Naive thymus-derived CD8-positive, alpha-beta T cell (primary cell): ENCODE measurements at regions not wholly inside any gene's neighbourhood (a gene's known extent, or its start where the extent isn't known, plus 50 kb on each side); places are given as distances from the start of the nearest gene placed in this dataset.
A peak's percentile ranks its signal among the peaks of the same experiment; 100 is the strongest.
"Not testable (repeated sequence)": the region's sequence is repeated elsewhere in the genome, so short reads cannot be mapped to it uniquely, and the experiment has no call there.

Source experiments
- ATAC-seq, 2 donors: fragments of 150-1000 bp; cut with Tn5 transposase in 1 of 2; sonication (Bioruptor Pico), chemical (Tn5 transposase) in 1 of 2; 1 replicate in 1 of 2; 2 replicates in 1 of 2; pipeline ENCODE4 v1.10.0; 2021; ENCODE audit warnings: mild to moderate bottlenecking in 2 of 2, moderate library complexity in 2 of 2
- POLR2A ChIA-PET: fragments of 350-600 bp; sonication (Branson Sonifier 250); formaldehyde crosslinking; loops from one replicate; lab custom pipeline; 2021; ENCODE audit warnings: antibody characterized with exemption; lab: Charles Lee
- DNase-seq, 10 donors: peaks; one replicate each; pipeline versions ENCODE4 v3.0.0 to v3.0.0-alpha.2; 2020 to 2022
- H3K27ac Mint-ChIP-seq, 10 donors: one replicate each; pipeline ENCODE4 v1.8.0; 2020 to 2022; ENCODE audit warnings: mild to moderate bottlenecking in 10 of 10, mixed read lengths in 10 of 10, moderate library complexity in 4 of 10, inconsistent platforms in 1 of 10
- H3K27me3 Mint-ChIP-seq, 5 donors: one replicate each; pipeline ENCODE4 v1.8.0; 2021 to 2022; ENCODE audit warnings: mixed read lengths in 5 of 5
- H3K36me3 Mint-ChIP-seq, 3 donors: one replicate each; pipeline ENCODE4 v1.8.0; 2020 to 2022; ENCODE audit warnings: mixed read lengths in 3 of 3, mild to moderate bottlenecking in 2 of 3, inconsistent platforms in 1 of 3
- H3K4me1 Mint-ChIP-seq, 4 donors: one replicate each; pipeline ENCODE4 v1.8.0; 2021 to 2022; ENCODE audit warnings: mixed read lengths in 4 of 4
- H3K4me3 Mint-ChIP-seq, 10 donors: one replicate each; pipeline ENCODE4 v1.8.0; 2020 to 2022; ENCODE audit warnings: mild to moderate bottlenecking in 10 of 10, mixed read lengths in 10 of 10, moderate library complexity in 6 of 10, inconsistent platforms in 1 of 10
- H3K9me3 Mint-ChIP-seq, 9 donors: one replicate each; pipeline ENCODE4 v1.8.0; 2020 to 2022; ENCODE audit warnings: mixed read lengths in 9 of 9, mild to moderate bottlenecking in 3 of 9, inconsistent platforms in 1 of 9, moderate library complexity in 1 of 9

GRCh38 chr6:134665029-134665723, 284.7 kb downstream of the ALDH8A1 start:
- Mint-ChIP-seq H3K27ac (no peak overlapping the region), H3K36me3 (no peaks in the 10 kb centered on the region), H3K4me1 (peaks cover 0 to 5% (median 0%) of the 10 kb centered on the region in 4 donors), H3K4me3 (no peak overlapping the region), H3K9me3 (no peaks in the 10 kb centered on the region), H3K27me3 (peaks cover 0 to 4% (median 0%) of the 10 kb centered on the region in 5 donors)
- POLR2A ChIA-PET, result no interaction called here
- ATAC-seq, result no peak
- DNase-seq, result no peak

GRCh38 chr6:134663800-134664535, 285.9 kb downstream of the ALDH8A1 start:
- Mint-ChIP-seq H3K9me3 (no peaks in the 10 kb centered on the region), H3K27ac (no peak overlapping the region), H3K36me3 (no peaks in the 10 kb centered on the region), H3K4me1 (peaks cover 0 to 5% (median 0%) of the 10 kb centered on the region in 4 donors), H3K27me3 (no peaks in the 10 kb centered on the region), H3K4me3 (no peak overlapping the region)
- POLR2A ChIA-PET, result no interaction called here
- ATAC-seq (no peak), DNase-seq (no peak)

GRCh38 chr6:134663356-134663755, 286.5 kb downstream of the ALDH8A1 start:
- DNase-seq (no peak), ATAC-seq (no peak)
- no peaks in the 10 kb centered on the region for H3K9me3 Mint-ChIP-seq
- POLR2A ChIA-PET, result no interaction called here
- no peaks in the 10 kb centered on the region for H3K27me3 Mint-ChIP-seq
- H3K36me3 Mint-ChIP-seq, result no peaks in the 10 kb centered on the region
- H3K4me1 Mint-ChIP-seq, result peaks cover 0 to 5% (median 0%) of the 10 kb centered on the region in 4 donors
- H3K27ac Mint-ChIP-seq, result no peak overlapping the region
- H3K4me3 Mint-ChIP-seq, result no peak overlapping the region

- DNase-seq (no peak), ATAC-seq (no peak)
- Mint-ChIP-seq H3K36me3 (no peaks in the 10 kb centered on the region), H3K9me3 (no peaks in the 10 kb centered on the region), H3K27me3 (peaks cover 0 to 3% (median 0%) of the 10 kb centered on the region in 5 donors), H3K27ac (no peak overlapping the region), H3K4me1 (peaks cover 0 to 5% (median 0%) of the 10 kb centered on the region in 4 donors), H3K4me3 (no peak overlapping the region)
- POLR2A ChIA-PET, result no interaction called here
Observed at GRCh38 chr6:134662077-134662700, 287.7 kb downstream of the ALDH8A1 start.

- H3K36me3 Mint-ChIP-seq, H3K4me3 Mint-ChIP-seq, H3K27ac Mint-ChIP-seq, H3K4me1 Mint-ChIP-seq, H3K27me3 Mint-ChIP-seq, H3K9me3 Mint-ChIP-seq, ATAC-seq, DNase-seq, POLR2A ChIA-PET: not testable (repeated sequence)
Observed at GRCh38 chr6:134659885-134660284, 290.0 kb downstream of the ALDH8A1 start.

GRCh38 chr6:134658596-134658995, 291.3 kb downstream of the ALDH8A1 start:
- no peaks in the 10 kb centered on the region for H3K9me3 Mint-ChIP-seq
- POLR2A ChIA-PET, result interaction anchor here (0.6 kb wide), 1 partner anchor 436 kb away, joined by 4 read pairs; no protein-coding TSS in a partner anchor
- DNase-seq, result no peak
- no peak overlapping the region for H3K27ac Mint-ChIP-seq
- H3K4me3 Mint-ChIP-seq, result no peak overlapping the region
- peaks cover 0 to 10% (median 0%) of the 10 kb centered on the region in 5 donors for H3K27me3 Mint-ChIP-seq
- H3K36me3 Mint-ChIP-seq, result no peaks in the 10 kb centered on the region
- no peak for ATAC-seq
- peaks cover 0 to 5% (median 0%) of the 10 kb centered on the region in 4 donors for H3K4me1 Mint-ChIP-seq

- ATAC-seq (no peak), DNase-seq (no peak)
- Mint-ChIP-seq H3K27me3 (peaks cover 0 to 10% (median 0%) of the 10 kb centered on the region in 5 donors), H3K9me3 (no peaks in the 10 kb centered on the region), H3K36me3 (no peaks in the 10 kb centered on the region), H3K4me3 (no peak overlapping the region), H3K27ac (peak overlapping the region in 1 of 10 donors; percentile 68), H3K4me1 (peaks cover 0 to 4% (median 0%) of the 10 kb centered on the region in 4 donors)
- POLR2A ChIA-PET, result no interaction called here
Observed at GRCh38 chr6:134657751-134658527, 292.0 kb downstream of the ALDH8A1 start.

- Mint-ChIP-seq H3K9me3 (no peaks in the 10 kb centered on the region), H3K27ac (no peak overlapping the region), H3K4me1 (peaks cover 0 to under 1% (median 0%) of the 10 kb centered on the region in 4 donors), H3K27me3 (peaks cover 0 to 10% (median 0%) of the 10 kb centered on the region in 5 donors), H3K36me3 (no peaks in the 10 kb centered on the region), H3K4me3 (no peak overlapping the region)
- POLR2A ChIA-PET, result no interaction called here
- ATAC-seq (no peak), DNase-seq (no peak)
Observed at GRCh38 chr6:134657343-134657742, 292.6 kb downstream of the ALDH8A1 start.

- DNase-seq (no peak), ATAC-seq (no peak)
- Mint-ChIP-seq H3K36me3 (no peaks in the 10 kb centered on the region), H3K9me3 (no peaks in the 10 kb centered on the region), H3K27ac (no peak overlapping the region), H3K4me3 (no peak overlapping the region), H3K4me1 (peaks cover 0 to 8% (median 0%) of the 10 kb centered on the region in 4 donors), H3K27me3 (peaks cover 0 to 17% (median 3%) of the 10 kb centered on the region in 5 donors)
- POLR2A ChIA-PET, result no interaction called here
Observed at GRCh38 chr6:134654751-134655150, 295.1 kb downstream of the ALDH8A1 start.

- Mint-ChIP-seq H3K36me3 (no peaks in the 10 kb centered on the region), H3K27ac (peak overlapping the region in 1 of 10 donors; percentile 2), H3K9me3 (no peaks in the 10 kb centered on the region), H3K4me1 (peaks cover 0 to 8% (median 0%) of the 10 kb centered on the region in 4 donors), H3K27me3 (peaks cover 0 to 13% (median 3%) of the 10 kb centered on the region in 5 donors), H3K4me3 (no peak overlapping the region)
- ATAC-seq (no peak), DNase-seq (no peak)
- POLR2A ChIA-PET, result no interaction called here
Observed at GRCh38 chr6:134651519-134651918, 298.4 kb downstream of the ALDH8A1 start.

- POLR2A ChIA-PET, result no interaction called here
- H3K36me3 Mint-ChIP-seq, result no peaks in the 10 kb centered on the region
- peaks cover 0 to 7% (median 2%) of the 10 kb centered on the region in 5 donors for H3K27me3 Mint-ChIP-seq
- H3K27ac Mint-ChIP-seq, result no peak overlapping the region
- no peak for ATAC-seq
- peaks cover 0 to 8% (median 0%) of the 10 kb centered on the region in 4 donors for H3K4me1 Mint-ChIP-seq
- H3K4me3 Mint-ChIP-seq, result no peak overlapping the region
- no peak for DNase-seq
- H3K9me3 Mint-ChIP-seq, result no peaks in the 10 kb centered on the region
Observed at GRCh38 chr6:134647861-134648260, 302.0 kb downstream of the ALDH8A1 start.

- POLR2A ChIA-PET, result interaction anchor here (3.1 kb wide), 1 partner anchor 469 kb away, joined by 24 read pairs; no protein-coding TSS in a partner anchor
- DNase-seq (no peak), ATAC-seq (no peak)
- Mint-ChIP-seq H3K9me3 (no peaks in the 10 kb centered on the region), H3K36me3 (no peaks in the 10 kb centered on the region), H3K4me3 (no peak overlapping the region), H3K27me3 (no peaks in the 10 kb centered on the region), H3K27ac (no peak overlapping the region), H3K4me1 (peaks cover 5 to 14% (median 10%) of the 10 kb centered on the region in 4 donors)
Observed at GRCh38 chr6:134642819-134643218, 307.1 kb downstream of the ALDH8A1 start.
